Neural cell (in vitro differentiated cells): ENCODE measurements at regions not wholly inside any gene's neighbourhood (a gene's known extent, or its start where the extent isn't known, plus 50 kb on each side); places are given as distances from the start of the nearest gene placed in this dataset.

Experiments used
- H2AFZ ChIP-seq: fragments of 200-600, 300-800 bp; sonication (generic), shearing (Covaris generic); 2 replicates; pipeline ENCODE4 v1.6.0; 2014; ENCODE audit warnings: low read depth, mild to moderate bottlenecking, antibody characterized with exemption, low read length, moderate library complexity
- H3F3A ChIP-seq: fragments of 200-600 bp; shearing (Covaris generic); 2 replicates; pipeline ENCODE4 v1.6.1; 2016; ENCODE audit warnings: mild to moderate bottlenecking, moderate library complexity, mixed read lengths, antibody characterized with exemption, low read length; ENCODE audit not compliant: insufficient read depth, poor library complexity, severe bottlenecking
- H3K27ac ChIP-seq: fragments of 200-600, 300-800 bp; sonication (generic), shearing (Covaris generic); 2 replicates; pipeline ENCODE4 v1.5.1; 2014; ENCODE audit warnings: mild to moderate bottlenecking, low read length, moderate library complexity
- H3K27me3 ChIP-seq: fragments of 300-800, 200-600 bp; sonication (generic), shearing (Covaris generic); 2 replicates; pipeline ENCODE4 v1.6.0; 2014; ENCODE audit warnings: mild to moderate bottlenecking, low read depth, low read length, moderate library complexity; ENCODE audit not compliant: insufficient read depth
- H3K36me3 ChIP-seq: fragments of 300-800, 200-600 bp; sonication (generic), shearing (Covaris generic); 2 replicates; pipeline ENCODE4 v1.5.1; 2014; ENCODE audit warnings: mild to moderate bottlenecking, antibody characterized with exemption, low read length, moderate library complexity; ENCODE audit not compliant: insufficient read depth
- H3K4me2 ChIP-seq: fragments of 300-800, 200-600 bp; sonication (generic), shearing (Covaris generic); 2 replicates; pipeline ENCODE4 v1.6.0; 2014; ENCODE audit warnings: mild to moderate bottlenecking, low read length
- H3K4me3 ChIP-seq: fragments of 300-800, 200-600 bp; sonication (generic), shearing (Covaris generic); 2 replicates; pipeline ENCODE4 v1.5.1; 2014; ENCODE audit warnings: mild to moderate bottlenecking, low read length, moderate library complexity
- H3K79me2 ChIP-seq: fragments of 200-600 bp; shearing (Covaris generic); replicated peaks from 2 replicates; pipeline ENCODE4 v1.6.0; 2014; ENCODE audit warnings: mild to moderate bottlenecking, low read length, moderate library complexity; ENCODE audit not compliant: insufficient read depth
- H3K9ac ChIP-seq: fragments of 300-800, 200-600 bp; sonication (generic), shearing (Covaris generic); 2 replicates; pipeline ENCODE4 v1.6.1; 2016; ENCODE audit warnings: mild to moderate bottlenecking, low read length, mixed read lengths
- H3K9me2 ChIP-seq: fragments of 200-600 bp; shearing (Covaris generic); 2 replicates; pipeline ENCODE4 v1.6.1; 2016; ENCODE audit warnings: mild to moderate bottlenecking, low read length, mixed read lengths; ENCODE audit not compliant: insufficient read depth
- H3K9me3 ChIP-seq: fragments of 200-600, 300-800 bp; sonication (generic), shearing (Covaris generic); 2 replicates; pipeline ENCODE4 v1.6.1; 2016; ENCODE audit warnings: mild to moderate bottlenecking, mixed run types, low read length, moderate library complexity, mixed read lengths
- H4K20me1 ChIP-seq: fragments of 200-600 bp; shearing (Covaris generic); 2 replicates; pipeline ENCODE4 v1.6.1; 2016; ENCODE audit warnings: mild to moderate bottlenecking, mixed run types; ENCODE audit not compliant: insufficient read depth
- EP300 ChIP-seq: fragments of 450-650 bp; conservative IDR thresholded peaks from 2 replicates; pipeline ENCODE4 v1.6.1; 2014; ENCODE audit warnings: antibody characterized with exemption, mild to moderate bottlenecking, moderate library complexity; ENCODE audit not compliant: poor library complexity, severe bottlenecking
- EZH2 ChIP-seq: fragments of 200-600, 300-800 bp; shearing (Covaris generic), sonication (generic); IDR thresholded peaks from 2 replicates; pipeline ENCODE4 v1.6.1; 2014; ENCODE audit warnings: antibody characterized with exemption, low read length, borderline replicate concordance, mild to moderate bottlenecking; ENCODE audit not compliant: insufficient read depth, poor library complexity, severe bottlenecking
- MXI1 ChIP-seq: fragments of 450-650 bp; conservative IDR thresholded peaks from 2 replicates; pipeline ENCODE4 v1.6.1; 2014; ENCODE audit warnings: antibody characterized with exemption, mild to moderate bottlenecking; ENCODE audit not compliant: poor library complexity, severe bottlenecking
- POLR2AphosphoS5 ChIP-seq: IDR thresholded peaks from 2 replicates; pipeline ENCODE4 v1.6.1; 2012
- RAD21 ChIP-seq: fragments of 450-650 bp; conservative IDR thresholded peaks from 2 replicates; pipeline ENCODE4 v1.6.1; 2014; ENCODE audit warnings: antibody characterized with exemption, mild to moderate bottlenecking, moderate library complexity
- SMC3 ChIP-seq: fragments of 450-650 bp; conservative IDR thresholded peaks from 2 replicates; pipeline ENCODE4 v1.6.1; 2014; ENCODE audit warnings: antibody characterized with exemption, mild to moderate bottlenecking, moderate library complexity; ENCODE audit not compliant: poor library complexity
- TAF1 ChIP-seq: IDR thresholded peaks from 2 replicates; pipeline ENCODE4 v1.6.1; 2012; ENCODE audit warnings: low read depth
- TF ChIP-seq, protein P1 (sequence below): fragments of 450-650 bp; IDR thresholded peaks from 2 replicates; pipeline ENCODE4 v1.5.1; 2014; ENCODE audit warnings: antibody characterized with exemption, mild to moderate bottlenecking, moderate library complexity; ENCODE audit not compliant: poor library complexity, severe bottlenecking
- TF ChIP-seq, protein P2 (sequence below): IDR thresholded peaks from 2 replicates; pipeline ENCODE4 v1.6.1; 2012; ENCODE audit warnings: borderline replicate concordance

DNA sequence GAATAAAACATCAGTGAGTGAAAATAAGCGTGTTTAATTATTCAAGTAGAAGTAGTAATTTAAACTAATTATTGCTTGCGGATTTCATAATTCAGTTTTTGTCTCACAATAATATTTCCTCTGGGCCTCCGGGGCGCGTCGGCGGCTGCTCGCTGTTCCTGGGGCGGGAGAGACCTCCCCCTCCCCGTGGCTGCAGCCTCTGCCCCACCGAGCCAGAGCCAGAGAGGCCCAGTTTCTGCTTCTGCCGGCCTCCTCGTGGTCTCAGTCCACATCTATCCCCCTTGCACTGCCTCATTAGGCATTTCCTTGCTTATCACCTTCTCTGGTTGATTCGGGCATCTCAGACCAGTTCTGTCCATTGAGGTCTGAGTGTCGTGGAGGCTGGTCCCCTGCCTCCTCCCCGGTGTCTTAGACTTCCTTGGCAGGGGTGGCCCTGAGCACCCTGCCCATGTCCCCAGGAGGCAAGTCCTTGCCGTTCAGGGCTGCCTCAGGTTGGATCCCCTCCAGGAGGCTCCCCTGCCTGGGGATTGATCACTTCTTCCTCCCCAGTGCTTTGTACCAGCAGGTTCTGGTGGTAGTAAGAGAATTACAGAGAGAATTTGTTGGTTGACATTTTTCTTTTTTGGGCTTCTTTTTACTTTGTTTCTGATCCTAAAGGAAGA is 78.0 kb downstream of the SLC25A47 start:
- no peaks in the 10 kb centered on the region for H3K79me2 ChIP-seq
- no peaks in the 10 kb centered on the region for H4K20me1 ChIP-seq
- H3F3A ChIP-seq = no peaks in the 10 kb centered on the region
- no peak overlapping the region for H3K9ac ChIP-seq
- peak overlapping the region; percentile 47 for H3K27ac ChIP-seq
- TF ChIP-seq MXI1 = no peak
- no peak for TF ChIP-seq POLR2AphosphoS5
- TF ChIP-seq, protein P1, sequence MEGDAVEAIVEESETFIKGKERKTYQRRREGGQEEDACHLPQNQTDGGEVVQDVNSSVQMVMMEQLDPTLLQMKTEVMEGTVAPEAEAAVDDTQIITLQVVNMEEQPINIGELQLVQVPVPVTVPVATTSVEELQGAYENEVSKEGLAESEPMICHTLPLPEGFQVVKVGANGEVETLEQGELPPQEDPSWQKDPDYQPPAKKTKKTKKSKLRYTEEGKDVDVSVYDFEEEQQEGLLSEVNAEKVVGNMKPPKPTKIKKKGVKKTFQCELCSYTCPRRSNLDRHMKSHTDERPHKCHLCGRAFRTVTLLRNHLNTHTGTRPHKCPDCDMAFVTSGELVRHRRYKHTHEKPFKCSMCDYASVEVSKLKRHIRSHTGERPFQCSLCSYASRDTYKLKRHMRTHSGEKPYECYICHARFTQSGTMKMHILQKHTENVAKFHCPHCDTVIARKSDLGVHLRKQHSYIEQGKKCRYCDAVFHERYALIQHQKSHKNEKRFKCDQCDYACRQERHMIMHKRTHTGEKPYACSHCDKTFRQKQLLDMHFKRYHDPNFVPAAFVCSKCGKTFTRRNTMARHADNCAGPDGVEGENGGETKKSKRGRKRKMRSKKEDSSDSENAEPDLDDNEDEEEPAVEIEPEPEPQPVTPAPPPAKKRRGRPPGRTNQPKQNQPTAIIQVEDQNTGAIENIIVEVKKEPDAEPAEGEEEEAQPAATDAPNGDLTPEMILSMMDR = no peak
- TF ChIP-seq, protein P2, sequence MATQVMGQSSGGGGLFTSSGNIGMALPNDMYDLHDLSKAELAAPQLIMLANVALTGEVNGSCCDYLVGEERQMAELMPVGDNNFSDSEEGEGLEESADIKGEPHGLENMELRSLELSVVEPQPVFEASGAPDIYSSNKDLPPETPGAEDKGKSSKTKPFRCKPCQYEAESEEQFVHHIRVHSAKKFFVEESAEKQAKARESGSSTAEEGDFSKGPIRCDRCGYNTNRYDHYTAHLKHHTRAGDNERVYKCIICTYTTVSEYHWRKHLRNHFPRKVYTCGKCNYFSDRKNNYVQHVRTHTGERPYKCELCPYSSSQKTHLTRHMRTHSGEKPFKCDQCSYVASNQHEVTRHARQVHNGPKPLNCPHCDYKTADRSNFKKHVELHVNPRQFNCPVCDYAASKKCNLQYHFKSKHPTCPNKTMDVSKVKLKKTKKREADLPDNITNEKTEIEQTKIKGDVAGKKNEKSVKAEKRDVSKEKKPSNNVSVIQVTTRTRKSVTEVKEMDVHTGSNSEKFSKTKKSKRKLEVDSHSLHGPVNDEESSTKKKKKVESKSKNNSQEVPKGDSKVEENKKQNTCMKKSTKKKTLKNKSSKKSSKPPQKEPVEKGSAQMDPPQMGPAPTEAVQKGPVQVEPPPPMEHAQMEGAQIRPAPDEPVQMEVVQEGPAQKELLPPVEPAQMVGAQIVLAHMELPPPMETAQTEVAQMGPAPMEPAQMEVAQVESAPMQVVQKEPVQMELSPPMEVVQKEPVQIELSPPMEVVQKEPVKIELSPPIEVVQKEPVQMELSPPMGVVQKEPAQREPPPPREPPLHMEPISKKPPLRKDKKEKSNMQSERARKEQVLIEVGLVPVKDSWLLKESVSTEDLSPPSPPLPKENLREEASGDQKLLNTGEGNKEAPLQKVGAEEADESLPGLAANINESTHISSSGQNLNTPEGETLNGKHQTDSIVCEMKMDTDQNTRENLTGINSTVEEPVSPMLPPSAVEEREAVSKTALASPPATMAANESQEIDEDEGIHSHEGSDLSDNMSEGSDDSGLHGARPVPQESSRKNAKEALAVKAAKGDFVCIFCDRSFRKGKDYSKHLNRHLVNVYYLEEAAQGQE = no peak
- TF ChIP-seq RAD21 = no peak
- no peak for TF ChIP-seq EP300
- no peaks in the 10 kb centered on the region for H3K36me3 ChIP-seq
- no peaks in the 10 kb centered on the region for H3K27me3 ChIP-seq
- no peaks in the 10 kb centered on the region for H3K9me3 ChIP-seq
- H2AFZ ChIP-seq = no peak overlapping the region
- H3K9me2 ChIP-seq = no peaks in the 10 kb centered on the region
- H3K4me2 ChIP-seq = no peak overlapping the region
- H3K4me3 ChIP-seq = no peak overlapping the region

DNA sequence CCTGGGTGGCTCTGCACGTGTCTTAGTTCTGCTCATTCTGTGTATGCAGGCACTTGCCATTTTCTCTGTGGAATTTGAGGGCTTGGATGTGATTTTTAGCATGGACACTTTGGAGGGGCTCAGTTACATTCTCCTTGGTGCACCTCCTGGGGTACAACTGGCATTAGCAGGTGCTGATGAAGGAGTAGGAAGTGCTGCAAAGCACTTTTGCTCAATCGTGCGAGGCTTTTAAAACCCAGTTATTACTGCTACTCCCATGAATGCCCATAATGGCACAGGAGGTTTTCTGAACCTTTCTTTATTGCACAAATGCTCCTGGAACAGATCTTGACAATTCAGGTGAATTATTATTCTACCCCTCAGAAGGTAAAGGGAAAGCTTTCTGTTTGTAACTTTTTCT is 78.7 kb downstream of the SLC25A47 start:
- H3K9me3 ChIP-seq = no peaks in the 10 kb centered on the region
- H3K9ac ChIP-seq = no peak overlapping the region
- no peaks in the 10 kb centered on the region for H3K9me2 ChIP-seq
- H3K36me3 ChIP-seq = no peaks in the 10 kb centered on the region
- H3F3A ChIP-seq = no peaks in the 10 kb centered on the region
- no peaks in the 10 kb centered on the region for H3K27me3 ChIP-seq
- H2AFZ ChIP-seq = no peak overlapping the region
- no peaks in the 10 kb centered on the region for H3K79me2 ChIP-seq
- peak overlapping the region; percentile 47 for H3K27ac ChIP-seq
- H3K4me3 ChIP-seq = no peak overlapping the region
- TF ChIP-seq RAD21 (no peak), POLR2AphosphoS5 (peak; percentile 58)
- no peaks in the 10 kb centered on the region for H4K20me1 ChIP-seq
- H3K4me2 ChIP-seq = no peak overlapping the region

DNA sequence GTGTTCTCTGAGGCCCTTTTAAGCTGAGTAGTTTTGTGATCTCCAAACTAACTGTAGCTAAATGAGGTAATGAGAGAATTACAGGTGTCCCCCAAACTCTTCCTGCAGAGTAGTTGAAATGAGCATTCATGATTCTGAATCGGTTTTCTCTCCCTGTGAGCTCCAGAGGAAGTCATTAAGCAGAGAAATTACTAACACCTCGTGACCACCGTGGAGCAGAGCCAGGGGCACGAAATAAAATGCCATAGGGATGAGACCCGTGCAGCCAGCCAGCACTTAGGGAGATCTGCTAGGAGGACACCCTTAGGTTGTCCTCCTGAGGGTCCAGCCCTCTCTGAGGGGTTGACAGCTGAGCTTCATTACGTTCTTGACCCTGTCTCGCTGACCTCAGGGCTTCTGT is 79.5 kb downstream of the SLC25A47 start:
- no peak for TF ChIP-seq TAF1
- TF ChIP-seq, protein P2 = no peak
- no peak for TF ChIP-seq POLR2AphosphoS5
- no peak for TF ChIP-seq SMC3
- no peak for TF ChIP-seq EP300
- no peak for TF ChIP-seq EZH2
- no peak for TF ChIP-seq MXI1
- no peak for TF ChIP-seq RAD21
- TF ChIP-seq, protein P1 = no peak

More for the DNA sequence above, 79.5 kb downstream of the SLC25A47 start:
- Histone ChIP-seq H2AFZ (no peak overlapping the region), H3K9me3 (no peaks in the 10 kb centered on the region), H3K27me3 (no peaks in the 10 kb centered on the region), H3K4me3 (no peak overlapping the region), H3K4me2 (no peak overlapping the region), H3K36me3 (no peaks in the 10 kb centered on the region), H3K9ac (no peak overlapping the region), H3K9me2 (no peaks in the 10 kb centered on the region), H3K27ac (peak overlapping the region; percentile 47), H4K20me1 (no peaks in the 10 kb centered on the region), H3K79me2 (no peaks in the 10 kb centered on the region), H3F3A (no peaks in the 10 kb centered on the region)
